ENCODE measurements at regions not wholly inside any gene's neighbourhood (a gene's known extent, or its start where the extent isn't known, plus 50 kb on each side); places are given as distances from the start of the nearest gene placed in this dataset.

DNA sequence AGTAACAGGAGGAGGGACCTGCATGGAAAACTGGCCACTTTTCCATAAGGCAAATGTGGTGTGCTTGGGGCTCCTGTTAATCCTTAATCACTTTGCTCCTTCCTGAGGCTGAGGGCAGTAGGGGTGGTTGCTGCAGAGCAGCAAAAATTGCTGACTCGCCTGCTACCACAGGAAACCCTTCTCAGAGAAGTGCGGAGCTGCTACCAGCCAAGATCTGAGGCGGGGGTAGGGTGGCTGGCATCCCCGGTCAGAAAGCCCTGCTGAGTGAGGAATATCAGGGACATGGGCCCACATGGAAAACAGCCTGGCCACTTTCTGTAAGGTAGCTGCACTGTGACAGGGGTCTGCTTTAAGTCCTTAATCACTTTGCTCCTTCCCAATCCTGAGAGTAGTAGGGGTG is 192.4 kb upstream of the GHR start:
- no peaks in the 10 kb centered on the region for H3K9me2 ChIP-seq (replicated peaks; ENCODE audit: insufficient read depth, low read length)
- no peak overlapping the region for H3K9ac ChIP-seq (ENCODE audit: low read length)
- H3K27me3 ChIP-seq (ENCODE audit: low read length), result no peaks in the 10 kb centered on the region
- H2AFZ ChIP-seq (ENCODE audit: low read depth, low read length, severe bottlenecking), result no peak overlapping the region
- no peaks in the 10 kb centered on the region for H3K9me3 ChIP-seq (ENCODE audit: insufficient read depth, low read length)
- H3K27ac ChIP-seq (ENCODE audit: low read depth, low read length), result no peak overlapping the region
- no peaks in the 10 kb centered on the region for H3F3A ChIP-seq (ENCODE audit: insufficient read depth)
- TF ChIP-seq, protein P1, sequence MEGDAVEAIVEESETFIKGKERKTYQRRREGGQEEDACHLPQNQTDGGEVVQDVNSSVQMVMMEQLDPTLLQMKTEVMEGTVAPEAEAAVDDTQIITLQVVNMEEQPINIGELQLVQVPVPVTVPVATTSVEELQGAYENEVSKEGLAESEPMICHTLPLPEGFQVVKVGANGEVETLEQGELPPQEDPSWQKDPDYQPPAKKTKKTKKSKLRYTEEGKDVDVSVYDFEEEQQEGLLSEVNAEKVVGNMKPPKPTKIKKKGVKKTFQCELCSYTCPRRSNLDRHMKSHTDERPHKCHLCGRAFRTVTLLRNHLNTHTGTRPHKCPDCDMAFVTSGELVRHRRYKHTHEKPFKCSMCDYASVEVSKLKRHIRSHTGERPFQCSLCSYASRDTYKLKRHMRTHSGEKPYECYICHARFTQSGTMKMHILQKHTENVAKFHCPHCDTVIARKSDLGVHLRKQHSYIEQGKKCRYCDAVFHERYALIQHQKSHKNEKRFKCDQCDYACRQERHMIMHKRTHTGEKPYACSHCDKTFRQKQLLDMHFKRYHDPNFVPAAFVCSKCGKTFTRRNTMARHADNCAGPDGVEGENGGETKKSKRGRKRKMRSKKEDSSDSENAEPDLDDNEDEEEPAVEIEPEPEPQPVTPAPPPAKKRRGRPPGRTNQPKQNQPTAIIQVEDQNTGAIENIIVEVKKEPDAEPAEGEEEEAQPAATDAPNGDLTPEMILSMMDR (IDR thresholded peaks at IDR 0.05; ENCODE audit: insufficient read depth, low read length, poor library complexity, severe bottlenecking), result no peak
- no peak for TF ChIP-seq EZH2phosphoT487 (conservative IDR thresholded peaks at IDR 0.05; ENCODE audit: low read length)
- H3K36me3 ChIP-seq (ENCODE audit: low read length), result no peaks in the 10 kb centered on the region
- H3K4me3 ChIP-seq (ENCODE audit: insufficient read depth, low read length, poor library complexity, severe bottlenecking), result no peak overlapping the region
- H4K20me1 ChIP-seq (ENCODE audit: low read depth, low read length), result no peaks in the 10 kb centered on the region
- no peak overlapping the region for H3K4me2 ChIP-seq (ENCODE audit: low read depth, low read length, poor library complexity, severe bottlenecking)
- H3K79me2 ChIP-seq (ENCODE audit: insufficient read depth, low read length), result no peaks in the 10 kb centered on the region

DNA sequence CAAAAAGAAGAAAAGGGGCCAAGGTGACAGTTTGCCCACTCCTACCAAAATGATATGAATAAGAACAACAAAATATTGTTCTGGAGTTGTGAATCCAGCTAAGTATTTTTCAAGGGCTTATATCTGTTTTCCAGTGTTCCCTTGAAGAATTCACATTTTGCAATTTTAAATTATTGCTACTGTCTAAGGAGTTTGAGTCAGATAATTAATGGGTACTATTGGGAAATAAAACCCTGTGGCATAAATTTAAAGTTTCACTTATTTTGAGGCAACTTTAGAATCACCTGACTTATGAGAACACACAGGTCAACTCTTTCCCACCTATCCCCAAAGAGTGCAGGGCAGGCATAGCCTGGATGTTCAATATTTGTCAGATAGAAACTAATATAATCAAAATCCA is 188.0 kb upstream of the GHR start:
- Histone ChIP-seq H3K9me2 (replicated peaks; ENCODE audit: insufficient read depth, low read length) (no peaks in the 10 kb centered on the region), H3K9me3 (ENCODE audit: insufficient read depth, low read length) (no peaks in the 10 kb centered on the region), H3K27ac (ENCODE audit: low read depth, low read length) (no peak overlapping the region), H4K20me1 (ENCODE audit: low read depth, low read length) (no peaks in the 10 kb centered on the region), H3F3A (ENCODE audit: insufficient read depth) (no peaks in the 10 kb centered on the region), H3K27me3 (ENCODE audit: low read length) (no peaks in the 10 kb centered on the region), H3K4me2 (ENCODE audit: low read depth, low read length, poor library complexity, severe bottlenecking) (no peak overlapping the region), H3K4me3 (ENCODE audit: insufficient read depth, low read length, poor library complexity, severe bottlenecking) (no peak overlapping the region), H3K9ac (ENCODE audit: low read length) (no peak overlapping the region), H3K36me3 (ENCODE audit: low read length) (no peaks in the 10 kb centered on the region), H3K79me2 (ENCODE audit: insufficient read depth, low read length) (no peaks in the 10 kb centered on the region), H2AFZ (ENCODE audit: low read depth, low read length, severe bottlenecking) (no peak overlapping the region)
- TF ChIP-seq, protein P1 (IDR thresholded peaks at IDR 0.05; ENCODE audit: insufficient read depth, low read length, poor library complexity, severe bottlenecking), result no peak
- TF ChIP-seq EZH2phosphoT487 (conservative IDR thresholded peaks at IDR 0.05; ENCODE audit: low read length), result no peak

DNA sequence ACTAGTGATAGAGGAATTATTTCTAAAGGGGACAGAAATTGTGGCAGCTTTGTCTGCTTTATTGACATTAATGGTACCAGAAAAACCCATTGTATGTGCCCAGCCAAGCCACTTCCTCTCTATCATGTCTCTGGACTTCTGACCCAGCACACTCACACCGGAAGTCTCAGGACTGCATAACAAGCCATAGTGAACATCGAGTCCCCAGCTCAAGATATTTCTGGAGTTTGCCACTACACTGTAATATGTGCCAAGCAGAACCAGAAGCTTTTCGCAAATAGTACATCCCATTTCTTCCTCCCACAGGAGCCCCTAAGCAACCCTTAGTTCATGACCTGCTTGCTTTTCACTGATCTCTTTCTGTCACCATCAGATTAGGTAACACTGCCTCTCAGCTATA is 187.4 kb upstream of the GHR start:
- Histone ChIP-seq H3K9me3 (ENCODE audit: insufficient read depth, low read length) (no peaks in the 10 kb centered on the region), H3K4me2 (ENCODE audit: low read depth, low read length, poor library complexity, severe bottlenecking) (no peak overlapping the region), H3K9ac (ENCODE audit: low read length) (no peak overlapping the region), H4K20me1 (ENCODE audit: low read depth, low read length) (no peaks in the 10 kb centered on the region), H3K79me2 (ENCODE audit: insufficient read depth, low read length) (no peaks in the 10 kb centered on the region), H3K9me2 (replicated peaks; ENCODE audit: insufficient read depth, low read length) (no peaks in the 10 kb centered on the region), H3F3A (ENCODE audit: insufficient read depth) (no peaks in the 10 kb centered on the region), H3K27ac (ENCODE audit: low read depth, low read length) (no peak overlapping the region), H2AFZ (ENCODE audit: low read depth, low read length, severe bottlenecking) (no peak overlapping the region), H3K36me3 (ENCODE audit: low read length) (no peaks in the 10 kb centered on the region), H3K4me3 (ENCODE audit: insufficient read depth, low read length, poor library complexity, severe bottlenecking) (no peak overlapping the region), H3K27me3 (ENCODE audit: low read length) (no peaks in the 10 kb centered on the region)
- TF ChIP-seq EZH2phosphoT487 (conservative IDR thresholded peaks at IDR 0.05; ENCODE audit: low read length), result no peak
- TF ChIP-seq, protein P1 (IDR thresholded peaks at IDR 0.05; ENCODE audit: insufficient read depth, low read length, poor library complexity, severe bottlenecking), result no peak

DNA sequence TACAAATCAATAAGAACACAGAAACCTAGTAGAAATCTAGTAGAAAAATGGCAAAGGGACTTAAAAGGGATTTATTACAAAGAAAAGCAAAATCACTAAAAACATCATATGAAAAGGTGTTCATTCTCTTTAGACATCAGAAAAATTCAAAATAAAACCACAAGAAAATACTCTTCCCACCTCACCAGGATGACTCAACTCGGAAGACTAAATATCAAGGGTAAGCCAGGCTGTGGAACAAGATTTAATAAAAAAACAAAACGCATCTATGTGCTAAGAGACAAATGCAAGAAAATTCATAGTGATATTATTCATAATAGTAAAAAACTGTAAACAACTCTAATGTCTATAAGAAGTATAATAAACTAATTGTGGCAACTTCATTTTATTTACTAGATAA is 181.6 kb upstream of the GHR start:
- H3K36me3 ChIP-seq (ENCODE audit: low read length), result no peaks in the 10 kb centered on the region
- no peaks in the 10 kb centered on the region for H3K9me2 ChIP-seq (replicated peaks; ENCODE audit: insufficient read depth, low read length)
- no peak overlapping the region for H3K4me2 ChIP-seq (ENCODE audit: low read depth, low read length, poor library complexity, severe bottlenecking)
- no peaks in the 10 kb centered on the region for H3K9me3 ChIP-seq (ENCODE audit: insufficient read depth, low read length)
- H3K27ac ChIP-seq (ENCODE audit: low read depth, low read length), result no peak overlapping the region
- no peaks in the 10 kb centered on the region for H4K20me1 ChIP-seq (ENCODE audit: low read depth, low read length)
- H3F3A ChIP-seq (ENCODE audit: insufficient read depth), result no peaks in the 10 kb centered on the region
- H3K4me3 ChIP-seq (ENCODE audit: insufficient read depth, low read length, poor library complexity, severe bottlenecking), result no peak overlapping the region
- no peaks in the 10 kb centered on the region for H3K27me3 ChIP-seq (ENCODE audit: low read length)
- TF ChIP-seq EZH2phosphoT487 (conservative IDR thresholded peaks at IDR 0.05; ENCODE audit: low read length), result no peak
- TF ChIP-seq, protein P1 (IDR thresholded peaks at IDR 0.05; ENCODE audit: insufficient read depth, low read length, poor library complexity, severe bottlenecking), result no peak
- no peaks in the 10 kb centered on the region for H3K79me2 ChIP-seq (ENCODE audit: insufficient read depth, low read length)
- no peak overlapping the region for H3K9ac ChIP-seq (ENCODE audit: low read length)
- H2AFZ ChIP-seq (ENCODE audit: low read depth, low read length, severe bottlenecking), result no peak overlapping the region
